ENCODE measurements at regions not wholly inside any gene's neighbourhood (a gene's known extent, or its start where the extent isn't known, plus 50 kb on each side); places are given as distances from the start of the nearest gene placed in this dataset.

DNA sequence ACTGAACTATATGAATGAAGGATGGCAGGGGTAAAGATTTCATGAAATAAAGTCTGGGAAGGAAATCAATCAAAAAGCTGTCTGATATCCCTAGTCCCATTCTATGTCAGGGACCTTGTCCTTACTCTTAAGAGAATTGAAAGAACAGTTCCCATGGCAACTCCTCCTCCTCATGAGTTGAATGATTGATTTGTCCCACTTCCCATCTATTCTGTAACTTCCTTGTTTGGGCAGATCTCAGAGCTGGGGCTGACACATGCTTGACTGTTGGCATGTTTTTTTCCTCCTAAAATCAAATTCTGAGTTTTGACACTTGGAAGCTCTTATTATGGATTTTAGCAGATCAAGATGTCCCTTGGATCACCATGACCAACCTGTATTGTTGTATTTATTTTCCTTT is 1138.6 kb upstream of the CDH8 start:
- TF ChIP-seq, protein P1, sequence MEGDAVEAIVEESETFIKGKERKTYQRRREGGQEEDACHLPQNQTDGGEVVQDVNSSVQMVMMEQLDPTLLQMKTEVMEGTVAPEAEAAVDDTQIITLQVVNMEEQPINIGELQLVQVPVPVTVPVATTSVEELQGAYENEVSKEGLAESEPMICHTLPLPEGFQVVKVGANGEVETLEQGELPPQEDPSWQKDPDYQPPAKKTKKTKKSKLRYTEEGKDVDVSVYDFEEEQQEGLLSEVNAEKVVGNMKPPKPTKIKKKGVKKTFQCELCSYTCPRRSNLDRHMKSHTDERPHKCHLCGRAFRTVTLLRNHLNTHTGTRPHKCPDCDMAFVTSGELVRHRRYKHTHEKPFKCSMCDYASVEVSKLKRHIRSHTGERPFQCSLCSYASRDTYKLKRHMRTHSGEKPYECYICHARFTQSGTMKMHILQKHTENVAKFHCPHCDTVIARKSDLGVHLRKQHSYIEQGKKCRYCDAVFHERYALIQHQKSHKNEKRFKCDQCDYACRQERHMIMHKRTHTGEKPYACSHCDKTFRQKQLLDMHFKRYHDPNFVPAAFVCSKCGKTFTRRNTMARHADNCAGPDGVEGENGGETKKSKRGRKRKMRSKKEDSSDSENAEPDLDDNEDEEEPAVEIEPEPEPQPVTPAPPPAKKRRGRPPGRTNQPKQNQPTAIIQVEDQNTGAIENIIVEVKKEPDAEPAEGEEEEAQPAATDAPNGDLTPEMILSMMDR (IDR thresholded peaks at IDR 0.05), result no peak
- TF ChIP-seq POLR2AphosphoS5 (IDR thresholded peaks at IDR 0.05; ENCODE audit: low read depth, low read length) (no peak), TCF7L2 (IDR thresholded peaks at IDR 0.05; ENCODE audit: low read depth, low read length) (no peak), SIN3A (IDR thresholded peaks at IDR 0.05; ENCODE audit: borderline replicate concordance, insufficient read depth, low read depth, low read length) (no peak)
- TF ChIP-seq, protein P2, sequence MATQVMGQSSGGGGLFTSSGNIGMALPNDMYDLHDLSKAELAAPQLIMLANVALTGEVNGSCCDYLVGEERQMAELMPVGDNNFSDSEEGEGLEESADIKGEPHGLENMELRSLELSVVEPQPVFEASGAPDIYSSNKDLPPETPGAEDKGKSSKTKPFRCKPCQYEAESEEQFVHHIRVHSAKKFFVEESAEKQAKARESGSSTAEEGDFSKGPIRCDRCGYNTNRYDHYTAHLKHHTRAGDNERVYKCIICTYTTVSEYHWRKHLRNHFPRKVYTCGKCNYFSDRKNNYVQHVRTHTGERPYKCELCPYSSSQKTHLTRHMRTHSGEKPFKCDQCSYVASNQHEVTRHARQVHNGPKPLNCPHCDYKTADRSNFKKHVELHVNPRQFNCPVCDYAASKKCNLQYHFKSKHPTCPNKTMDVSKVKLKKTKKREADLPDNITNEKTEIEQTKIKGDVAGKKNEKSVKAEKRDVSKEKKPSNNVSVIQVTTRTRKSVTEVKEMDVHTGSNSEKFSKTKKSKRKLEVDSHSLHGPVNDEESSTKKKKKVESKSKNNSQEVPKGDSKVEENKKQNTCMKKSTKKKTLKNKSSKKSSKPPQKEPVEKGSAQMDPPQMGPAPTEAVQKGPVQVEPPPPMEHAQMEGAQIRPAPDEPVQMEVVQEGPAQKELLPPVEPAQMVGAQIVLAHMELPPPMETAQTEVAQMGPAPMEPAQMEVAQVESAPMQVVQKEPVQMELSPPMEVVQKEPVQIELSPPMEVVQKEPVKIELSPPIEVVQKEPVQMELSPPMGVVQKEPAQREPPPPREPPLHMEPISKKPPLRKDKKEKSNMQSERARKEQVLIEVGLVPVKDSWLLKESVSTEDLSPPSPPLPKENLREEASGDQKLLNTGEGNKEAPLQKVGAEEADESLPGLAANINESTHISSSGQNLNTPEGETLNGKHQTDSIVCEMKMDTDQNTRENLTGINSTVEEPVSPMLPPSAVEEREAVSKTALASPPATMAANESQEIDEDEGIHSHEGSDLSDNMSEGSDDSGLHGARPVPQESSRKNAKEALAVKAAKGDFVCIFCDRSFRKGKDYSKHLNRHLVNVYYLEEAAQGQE (IDR thresholded peaks at IDR 0.05; ENCODE audit: insufficient read depth in 1 of 2, low read depth in 2 of 2, low read length in 1 of 2), result no peak
